B cell (primary cell): ENCODE measurements at regions not wholly inside any gene's neighbourhood (a gene's known extent, or its start where the extent isn't known, plus 50 kb on each side); places are given as distances from the start of the nearest gene placed in this dataset.

Experiments used
- EZH2 ChIP-seq: IDR thresholded peaks from 2 replicates; pipeline ENCODE4 v1.6.1; 2012; ENCODE audit warnings: borderline replicate concordance, low read depth, mild to moderate bottlenecking, moderate library complexity, low read length; ENCODE audit not compliant: insufficient read depth, poor library complexity, severe bottlenecking
- TF ChIP-seq, protein P1 (sequence below): fragments of 200-600 bp; IDR thresholded peaks from one replicate; pipeline ENCODE4 v1.8.0; 2022; ENCODE audit warnings: antibody characterized with exemption, mild to moderate bottlenecking

DNA sequence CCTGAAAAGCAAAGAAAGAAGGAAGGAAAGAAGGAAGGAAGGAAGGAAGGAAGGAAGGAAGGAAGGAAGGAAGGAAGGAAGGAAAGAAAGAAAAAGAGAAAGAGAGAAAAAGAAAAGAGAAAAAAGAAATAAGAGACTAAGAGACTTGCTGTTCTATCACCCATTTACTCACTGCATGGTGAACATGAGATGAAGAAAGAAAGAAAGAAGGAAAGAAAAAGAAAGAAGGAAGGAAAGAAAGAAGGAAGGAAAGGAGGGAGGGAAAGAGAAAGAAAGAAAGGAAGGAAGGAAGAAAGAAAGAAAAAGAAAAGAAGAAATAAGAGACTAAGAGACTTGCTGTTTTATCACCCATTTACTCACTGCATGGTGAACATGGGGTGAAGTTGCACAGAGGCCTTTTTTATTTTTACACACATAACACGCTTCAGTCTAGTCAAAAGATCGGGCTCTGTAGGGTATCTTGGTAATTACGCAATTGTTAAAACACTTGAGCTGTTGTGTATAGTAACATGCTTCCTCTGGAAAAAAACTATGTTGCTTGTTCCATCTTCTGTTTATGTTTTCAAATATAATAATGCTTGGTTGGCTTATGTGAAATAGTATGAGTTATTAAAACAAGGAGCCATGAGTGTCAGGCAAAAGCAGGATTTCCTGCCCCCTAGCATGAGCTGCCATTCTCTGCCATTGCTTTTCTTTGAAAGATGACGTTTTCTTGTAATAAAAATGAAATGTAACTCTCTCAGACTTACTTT lies 119.3 kb upstream of the ZNF608 start:
- TF ChIP-seq, protein P1, sequence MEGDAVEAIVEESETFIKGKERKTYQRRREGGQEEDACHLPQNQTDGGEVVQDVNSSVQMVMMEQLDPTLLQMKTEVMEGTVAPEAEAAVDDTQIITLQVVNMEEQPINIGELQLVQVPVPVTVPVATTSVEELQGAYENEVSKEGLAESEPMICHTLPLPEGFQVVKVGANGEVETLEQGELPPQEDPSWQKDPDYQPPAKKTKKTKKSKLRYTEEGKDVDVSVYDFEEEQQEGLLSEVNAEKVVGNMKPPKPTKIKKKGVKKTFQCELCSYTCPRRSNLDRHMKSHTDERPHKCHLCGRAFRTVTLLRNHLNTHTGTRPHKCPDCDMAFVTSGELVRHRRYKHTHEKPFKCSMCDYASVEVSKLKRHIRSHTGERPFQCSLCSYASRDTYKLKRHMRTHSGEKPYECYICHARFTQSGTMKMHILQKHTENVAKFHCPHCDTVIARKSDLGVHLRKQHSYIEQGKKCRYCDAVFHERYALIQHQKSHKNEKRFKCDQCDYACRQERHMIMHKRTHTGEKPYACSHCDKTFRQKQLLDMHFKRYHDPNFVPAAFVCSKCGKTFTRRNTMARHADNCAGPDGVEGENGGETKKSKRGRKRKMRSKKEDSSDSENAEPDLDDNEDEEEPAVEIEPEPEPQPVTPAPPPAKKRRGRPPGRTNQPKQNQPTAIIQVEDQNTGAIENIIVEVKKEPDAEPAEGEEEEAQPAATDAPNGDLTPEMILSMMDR = peak; percentile 21
- no peak for TF ChIP-seq EZH2
